ENCODE measurements at regions not wholly inside any gene's neighbourhood (a gene's known extent, or its start where the extent isn't known, plus 50 kb on each side); places are given as distances from the start of the nearest gene placed in this dataset.

DNA sequence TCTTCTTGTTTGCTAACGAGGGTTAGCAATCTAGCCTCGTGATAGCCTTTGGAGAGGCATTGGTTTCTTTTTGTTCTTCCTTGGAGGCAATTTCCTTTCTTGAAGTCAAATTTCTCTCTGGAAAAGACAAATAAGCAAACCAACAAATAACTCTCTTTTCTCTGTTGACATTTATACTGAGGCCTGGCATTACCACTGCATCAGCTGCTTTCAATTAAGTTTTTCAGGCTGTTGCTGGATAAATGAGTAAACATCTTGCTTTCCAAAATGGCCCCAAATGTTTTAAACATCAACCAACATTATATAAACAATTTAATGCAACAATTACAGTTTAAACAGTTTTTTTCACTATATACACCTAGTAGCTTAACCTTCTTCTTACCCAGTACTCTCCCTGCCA, 264.4 kb downstream of the HTR1A start:
- H3K4me3 ChIP-seq (ENCODE audit: insufficient read depth, low read depth, low read length): no peak overlapping the region
- ChIA-PET CTCF (no interaction called here), POLR2A (ENCODE audit: unreplicated experiment) (no interaction called here)
- no peak overlapping the region for H3K9ac ChIP-seq (ENCODE audit: low read depth, low read length)
- no peaks in the 10 kb centered on the region for H3K79me1 ChIP-seq (ENCODE audit: low read depth in 1 of 2, low read length in 2 of 2)
- no peak overlapping the region for H2BK120ac ChIP-seq (ENCODE audit: low read depth, low read length)
- ATAC-seq (ENCODE audit: low read depth): no peak
- no peak overlapping the region for H2BK20ac ChIP-seq (ENCODE audit: low read depth, low read length)
- no peak overlapping the region for H3K56ac ChIP-seq (ENCODE audit: extremely low read depth, insufficient read depth, low read length)
- H3K36me3 ChIP-seq (ENCODE audit: control insufficient read depth, insufficient read depth, low read length): no peaks in the 10 kb centered on the region
- no peak overlapping the region for H4K8ac ChIP-seq (ENCODE audit: low read depth in 2 of 2, low read length in 2 of 2)
- H3K18ac ChIP-seq (ENCODE audit: low read depth, low read length): no peak overlapping the region
- intact Hi-C loops (cut with micrococcal nuclease): no loop called here
- no peak for TF ChIP-seq CEBPB (IDR thresholded peaks at IDR 0.05; ENCODE audit: low read depth, low read length)
- no CpG with 5 or more reads among the region's 2 CpGs for WGBS, 2 experiments (ENCODE audit: extremely low coverage in 2 of 2, insufficient read length in 1 of 2)
- no peak overlapping the region for H2AFZ ChIP-seq (replicated peaks; ENCODE audit: low read length, poor library complexity)
- dilution Hi-C loops (cut with HindIII; ENCODE audit: low sequenced_read_pairs, unreplicated experiment): no loop called here
- H3K4me1 ChIP-seq (ENCODE audit: control insufficient read depth, insufficient read depth, low read length): no peaks in the 10 kb centered on the region
- H3K4ac ChIP-seq (ENCODE audit: low read depth, low read length): no peak overlapping the region
- no peak overlapping the region for H4K91ac ChIP-seq (ENCODE audit: insufficient read depth, low read depth, low read length)
- H3K9me1 ChIP-seq (ENCODE audit: insufficient read depth, low read length): no peaks in the 10 kb centered on the region
- no peak overlapping the region for H4K5ac ChIP-seq (ENCODE audit: low read depth, low read length)
- H2AK5ac ChIP-seq (ENCODE audit: low read depth, low read length): no peak overlapping the region
- peaks cover 5% of the 10 kb centered on the region; the same call in 1 of the 2 replicates for H3K9me3 ChIP-seq (ENCODE audit: control insufficient read depth, insufficient read depth, low read length)
- H2AK9ac ChIP-seq (replicated peaks; ENCODE audit: low read depth, low read length, poor library complexity): no peak overlapping the region
- no peak for DNase-seq
- no peak overlapping the region for H3K4me2 ChIP-seq (ENCODE audit: low read depth, low read length)
- in situ Hi-C loops (cut with MboI; ENCODE audit: low sequenced_read_pairs): no loop called here
- H4K20me1 ChIP-seq (ENCODE audit: insufficient read depth, low read length): no peaks in the 10 kb centered on the region
- no peak overlapping the region for H3K14ac ChIP-seq (replicated peaks; ENCODE audit: low read depth, low read length)
- H2BK5ac ChIP-seq (ENCODE audit: low read depth, low read length, poor library complexity, severe bottlenecking): no peak overlapping the region
- H3K23ac ChIP-seq (ENCODE audit: low read depth, low read length): no peak overlapping the region
- H3K27ac ChIP-seq (ENCODE audit: insufficient read depth, low read length): no peak overlapping the region
- BruUV-seq (replicated peaks): no TSS peak
- H3K27me3 ChIP-seq (ENCODE audit: control insufficient read depth, insufficient read depth, low read length): no peaks in the 10 kb centered on the region
- no peak overlapping the region for H2BK15ac ChIP-seq (ENCODE audit: low read depth, low read length)

Data from IMR-90 (cell line).